ENCODE measurements at regions not wholly inside any gene's neighbourhood (a gene's known extent, or its start where the extent isn't known, plus 50 kb on each side); places are given as distances from the start of the nearest gene placed in this dataset.

- no peak overlapping the region for H3K27ac Mint-ChIP-seq
- no peak for DNase-seq
- no peak overlapping the region for H3K4me3 Mint-ChIP-seq
- Histone ChIP-seq H3K4me1 (ENCODE audit: insufficient read depth, low read length) (no peaks in the 10 kb centered on the region), H3K4me3 (ENCODE audit: low read length) (no peak overlapping the region), H3K9me3 (ENCODE audit: low read length) (no peaks in the 10 kb centered on the region), H3K27me3 (ENCODE audit: insufficient read depth, low read length, poor library complexity, severe bottlenecking) (no peaks in the 10 kb centered on the region), H3K27ac (ENCODE audit: low read depth, low read length) (no peak overlapping the region), H3K36me3 (ENCODE audit: insufficient read depth, low read length) (no peaks in the 10 kb centered on the region)
- peaks cover 0 to 5% (median 0%) of the 10 kb centered on the region in 5 donors for H3K9me3 Mint-ChIP-seq
- CTCF ChIA-PET, result no interaction called here
- POLR2A ChIA-PET, result no interaction called here
- H3K4me1 Mint-ChIP-seq, result no peaks in the 10 kb centered on the region
- peaks cover under 1 to 21% of the 10 kb centered on the region in 2 donors for H3K27me3 Mint-ChIP-seq
- peaks cover 0 to 3% (median 0%) of the 10 kb centered on the region in 3 donors for H3K36me3 Mint-ChIP-seq
Observed at GRCh38 chr3:72082186-72082715, 297.3 kb upstream of the PROK2 start.

DNA sequence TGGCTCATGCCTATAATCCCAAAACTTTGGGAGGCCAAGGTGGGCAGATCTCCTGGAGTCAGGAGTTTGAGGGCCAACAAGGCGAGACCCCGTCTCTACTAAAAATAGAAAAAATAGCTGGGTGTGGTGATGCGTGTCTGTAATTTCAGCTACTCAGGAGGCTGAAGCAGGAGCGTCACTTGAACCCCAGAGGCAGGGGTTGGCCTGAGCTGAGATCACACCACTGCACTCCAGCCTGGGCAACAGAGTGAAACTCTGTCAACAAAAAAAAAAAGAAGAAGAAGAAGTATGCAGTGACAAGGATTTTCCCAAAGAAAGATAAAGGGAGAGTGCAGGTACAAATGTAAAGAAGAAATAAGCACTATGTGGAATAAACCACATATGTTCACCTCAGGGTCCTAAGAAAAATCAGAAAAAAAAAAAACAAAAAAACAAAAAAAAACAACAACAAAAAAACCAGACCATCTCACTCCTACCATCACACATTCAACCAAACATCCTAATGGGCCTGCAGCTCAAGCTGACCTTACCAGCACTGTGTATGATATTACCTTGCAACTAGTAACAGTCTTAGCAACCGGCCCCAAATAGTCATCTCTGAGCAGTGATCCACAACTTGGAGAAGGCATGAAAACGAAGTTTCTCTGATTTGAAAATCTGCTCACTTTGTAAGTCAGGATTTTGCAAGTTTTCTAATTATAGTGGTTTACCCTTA lies 296.7 kb upstream of the PROK2 start:
- POLR2A ChIA-PET, result no interaction called here
- no peaks in the 10 kb centered on the region for H3K4me1 ChIP-seq (ENCODE audit: insufficient read depth, low read length)

DNA sequence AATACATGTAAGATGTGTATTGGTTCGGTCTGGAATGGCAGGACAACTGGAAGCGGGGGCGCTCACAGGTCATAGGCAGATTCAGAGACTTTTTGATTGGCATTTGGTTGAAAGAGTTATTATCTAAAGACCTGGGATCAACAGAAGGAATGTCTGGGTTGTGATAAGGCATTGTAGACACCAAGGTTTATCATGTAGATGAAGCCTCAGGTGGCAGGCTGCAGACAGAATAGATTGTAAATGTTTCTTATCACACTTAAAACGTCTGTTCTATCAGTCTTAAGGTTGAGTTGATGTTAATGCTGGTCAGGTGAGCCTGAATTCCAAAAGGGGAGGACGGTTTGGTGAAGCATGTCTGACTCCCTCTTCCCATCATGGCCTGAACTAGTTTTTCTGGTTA lies 295.9 kb upstream of the PROK2 start:
- peaks cover 0 to 7% (median 1%) of the 10 kb centered on the region in 3 donors for H3K36me3 Mint-ChIP-seq
- no peak overlapping the region for H3K4me3 Mint-ChIP-seq
- ChIA-PET CTCF (no interaction called here), POLR2A (no interaction called here)
- H3K4me1 Mint-ChIP-seq, result no peaks in the 10 kb centered on the region
- peaks cover 0 to 13% (median 8%) of the 10 kb centered on the region in 5 donors for H3K9me3 Mint-ChIP-seq
- H3K27ac ChIP-seq (ENCODE audit: low read depth, low read length), result no peak overlapping the region
- DNase-seq, result no peak
- no peaks in the 10 kb centered on the region for H3K4me1 ChIP-seq (ENCODE audit: insufficient read depth, low read length)
- no peaks in the 10 kb centered on the region for H3K36me3 ChIP-seq (ENCODE audit: insufficient read depth, low read length)
- peaks cover 1 to 18% of the 10 kb centered on the region in 2 donors for H3K27me3 Mint-ChIP-seq
- H3K4me3 ChIP-seq (ENCODE audit: low read length), result no peak overlapping the region
- no peaks in the 10 kb centered on the region for H3K9me3 ChIP-seq (ENCODE audit: low read length)
- no peaks in the 10 kb centered on the region for H3K27me3 ChIP-seq (ENCODE audit: insufficient read depth, low read length, poor library complexity, severe bottlenecking)
- H3K27ac Mint-ChIP-seq, result no peak overlapping the region

More for the DNA sequence above, 296.7 kb upstream of the PROK2 start:
- no peaks in the 10 kb centered on the region for H3K4me1 Mint-ChIP-seq
- Histone ChIP-seq H3K4me3 (ENCODE audit: low read length) (no peak overlapping the region), H3K27ac (ENCODE audit: low read depth, low read length) (no peak overlapping the region), H3K36me3 (ENCODE audit: insufficient read depth, low read length) (no peaks in the 10 kb centered on the region), H3K27me3 (ENCODE audit: insufficient read depth, low read length, poor library complexity, severe bottlenecking) (no peaks in the 10 kb centered on the region), H3K9me3 (ENCODE audit: low read length) (no peaks in the 10 kb centered on the region)
- H3K27ac Mint-ChIP-seq, result no peak overlapping the region
- no peak for DNase-seq
- peaks cover 0 to 3% (median under 1%) of the 10 kb centered on the region in 3 donors for H3K36me3 Mint-ChIP-seq
- H3K9me3 Mint-ChIP-seq, result peaks cover 0 to 8% (median 1%) of the 10 kb centered on the region in 5 donors
- H3K27me3 Mint-ChIP-seq, result peaks cover 1 to 23% of the 10 kb centered on the region in 2 donors
- CTCF ChIA-PET, result no interaction called here
- H3K4me3 Mint-ChIP-seq, result no peak overlapping the region

- H3K27ac Mint-ChIP-seq, result no peak overlapping the region
- peaks cover 4% of the 10 kb centered on the region for H3K9me3 ChIP-seq (ENCODE audit: low read length)
- peaks cover 0 to 13% (median 1%) of the 10 kb centered on the region in 3 donors for H3K36me3 Mint-ChIP-seq
- no peak for DNase-seq
- H3K36me3 ChIP-seq (ENCODE audit: insufficient read depth, low read length), result no peaks in the 10 kb centered on the region
- ChIA-PET POLR2A (no interaction called here), CTCF (no interaction called here)
- H3K27me3 Mint-ChIP-seq, result peaks cover 1 to 18% of the 10 kb centered on the region in 2 donors
- no peak overlapping the region for H3K4me3 ChIP-seq (ENCODE audit: low read length)
- no peak overlapping the region for H3K27ac ChIP-seq (ENCODE audit: low read depth, low read length)
- no peaks in the 10 kb centered on the region for H3K4me1 ChIP-seq (ENCODE audit: insufficient read depth, low read length)
- peaks cover 6 to 20% (median 15%) of the 10 kb centered on the region in 5 donors for H3K9me3 Mint-ChIP-seq
- H3K4me3 Mint-ChIP-seq, result no peak overlapping the region
- no peaks in the 10 kb centered on the region for H3K4me1 Mint-ChIP-seq
- no peaks in the 10 kb centered on the region for H3K27me3 ChIP-seq (ENCODE audit: insufficient read depth, low read length, poor library complexity, severe bottlenecking)
Observed at GRCh38 chr3:72080095-72080494, 295.1 kb upstream of the PROK2 start.

DNA sequence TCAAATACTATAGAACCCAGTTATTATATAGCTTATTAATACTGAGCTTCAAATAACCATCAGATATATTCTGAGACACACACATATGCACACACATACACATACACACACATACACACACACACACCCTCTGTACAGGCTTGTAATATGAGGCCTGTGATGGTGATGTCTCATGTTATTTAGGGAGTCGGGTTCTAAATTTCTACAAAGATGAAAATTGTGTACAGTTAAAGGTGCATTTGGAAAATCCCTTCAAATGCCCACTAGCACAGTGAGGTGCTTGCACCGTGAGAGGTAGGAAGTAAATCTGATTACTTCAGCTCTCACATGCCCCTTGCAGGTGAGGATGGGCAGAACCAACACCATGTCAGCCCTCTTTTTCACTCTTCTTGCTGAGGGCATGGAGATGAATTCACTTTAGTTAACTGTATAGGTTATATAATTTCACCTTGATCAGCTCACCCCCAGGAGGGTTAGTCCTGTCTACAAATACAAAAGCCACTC lies 294.5 kb upstream of the PROK2 start:
- no peak overlapping the region for H3K27ac Mint-ChIP-seq
- CTCF ChIA-PET, result no interaction called here

DNA sequence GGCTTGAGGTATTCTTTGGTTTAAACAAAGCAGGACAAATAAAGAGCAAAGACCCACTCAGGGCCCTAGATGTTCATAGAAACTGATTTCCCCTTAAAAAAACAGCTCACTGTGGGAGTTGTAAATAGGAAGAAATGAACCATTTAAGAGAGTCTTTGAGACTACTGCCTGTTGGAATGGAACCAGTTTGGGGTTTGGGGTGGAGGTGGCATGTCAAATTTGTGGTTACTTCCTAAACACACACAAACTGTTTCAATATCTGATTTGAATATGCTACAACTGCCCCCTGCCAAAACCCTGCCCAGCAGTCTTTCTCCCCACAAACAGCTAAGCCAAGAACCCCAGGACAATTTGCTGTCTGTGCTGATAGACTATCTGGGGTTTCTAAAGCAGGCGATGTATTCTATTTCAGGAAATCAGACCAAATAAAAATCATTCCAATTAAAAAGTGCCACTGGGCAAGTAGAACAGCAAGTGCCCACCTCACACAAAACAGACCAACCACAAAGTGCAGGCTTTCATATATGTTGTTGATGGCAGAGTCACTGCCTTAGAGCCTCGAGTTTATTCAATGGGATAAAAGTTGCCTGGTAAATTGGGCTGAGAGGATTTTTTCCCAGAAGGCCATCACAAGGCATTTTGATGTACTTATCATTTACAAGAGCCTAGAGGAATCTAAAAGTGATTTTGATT lies 293.9 kb upstream of the PROK2 start:
- no peak overlapping the region for H3K27ac Mint-ChIP-seq
- POLR2A ChIA-PET, result no interaction called here
- H3K27ac ChIP-seq (ENCODE audit: low read depth, low read length), result no peak overlapping the region
- H3K4me1 ChIP-seq (ENCODE audit: insufficient read depth, low read length), result no peaks in the 10 kb centered on the region
- no peak overlapping the region for H3K4me3 ChIP-seq (ENCODE audit: low read length)
- DNase-seq, result no peak
- no peak overlapping the region for H3K4me3 Mint-ChIP-seq
- H3K27me3 ChIP-seq (ENCODE audit: insufficient read depth, low read length, poor library complexity, severe bottlenecking), result no peaks in the 10 kb centered on the region
- CTCF ChIA-PET, result no interaction called here
- peaks cover 0 to 17% (median 2%) of the 10 kb centered on the region in 3 donors for H3K36me3 Mint-ChIP-seq
- H3K36me3 ChIP-seq (ENCODE audit: insufficient read depth, low read length), result no peaks in the 10 kb centered on the region
- peaks cover 1 to 18% of the 10 kb centered on the region in 2 donors for H3K27me3 Mint-ChIP-seq
- H3K9me3 ChIP-seq (ENCODE audit: low read length), result peaks cover 5% of the 10 kb centered on the region
- H3K9me3 Mint-ChIP-seq, result peaks cover 7 to 24% (median 19%) of the 10 kb centered on the region in 5 donors
- no peaks in the 10 kb centered on the region for H3K4me1 Mint-ChIP-seq

More for the DNA sequence above, 294.5 kb upstream of the PROK2 start:
- DNase-seq, result no peak
- Mint-ChIP-seq H3K4me3 (no peak overlapping the region), H3K27me3 (peaks cover 1 to 18% of the 10 kb centered on the region in 2 donors), H3K9me3 (peaks cover 7 to 24% (median 19%) of the 10 kb centered on the region in 5 donors), H3K36me3 (peaks cover 0 to 17% (median 2%) of the 10 kb centered on the region in 3 donors), H3K4me1 (no peaks in the 10 kb centered on the region)
- Histone ChIP-seq H3K36me3 (ENCODE audit: insufficient read depth, low read length) (no peaks in the 10 kb centered on the region), H3K27me3 (ENCODE audit: insufficient read depth, low read length, poor library complexity, severe bottlenecking) (no peaks in the 10 kb centered on the region), H3K9me3 (ENCODE audit: low read length) (peaks cover 5% of the 10 kb centered on the region), H3K4me3 (ENCODE audit: low read length) (no peak overlapping the region), H3K4me1 (ENCODE audit: insufficient read depth, low read length) (no peaks in the 10 kb centered on the region), H3K27ac (ENCODE audit: low read depth, low read length) (no peak overlapping the region)
- POLR2A ChIA-PET, result no interaction called here

GRCh38 chr3:72077473-72078259 lies 292.7 kb upstream of the PROK2 start:
- H3K27me3 ChIP-seq (ENCODE audit: insufficient read depth, low read length, poor library complexity, severe bottlenecking), result no peaks in the 10 kb centered on the region
- H3K4me1 ChIP-seq (ENCODE audit: insufficient read depth, low read length), result no peaks in the 10 kb centered on the region
- peaks cover 5% of the 10 kb centered on the region for H3K9me3 ChIP-seq (ENCODE audit: low read length)
- POLR2A ChIA-PET, result no interaction called here
- Mint-ChIP-seq H3K27me3 (peaks cover 1 to 21% of the 10 kb centered on the region in 2 donors), H3K36me3 (peaks cover 0 to 17% (median 2%) of the 10 kb centered on the region in 3 donors), H3K9me3 (peaks cover 7 to 24% (median 19%) of the 10 kb centered on the region in 5 donors), H3K4me3 (no peak overlapping the region), H3K4me1 (no peaks in the 10 kb centered on the region), H3K27ac (no peak overlapping the region)
- DNase-seq, result no peak
- no peaks in the 10 kb centered on the region for H3K36me3 ChIP-seq (ENCODE audit: insufficient read depth, low read length)
- no peak overlapping the region for H3K27ac ChIP-seq (ENCODE audit: low read depth, low read length)
- no peak overlapping the region for H3K4me3 ChIP-seq (ENCODE audit: low read length)
- CTCF ChIA-PET, result no interaction called here
